Endothelial cell of umbilical vein (primary cell): ENCODE measurements at regions not wholly inside any gene's neighbourhood (a gene's known extent, or its start where the extent isn't known, plus 50 kb on each side); places are given as distances from the start of the nearest gene placed in this dataset.
"Not testable (repeated sequence)": the region's sequence is repeated elsewhere in the genome, so short reads cannot be mapped to it uniquely, and the experiment has no call there.

Experiments
- EZH2 ChIP-seq: IDR thresholded peaks from 2 replicates; pipeline ENCODE4 v1.6.1; 2012; ENCODE audit warnings: borderline replicate concordance, low read depth, mild to moderate bottlenecking, moderate library complexity, low read length, inconsistent platforms; ENCODE audit not compliant: severe bottlenecking
- POLR2A ChIP-seq: IDR thresholded peaks from 2 replicates; pipeline ENCODE4 v1.6.1; 2012; ENCODE audit warnings: low read depth, mild to moderate bottlenecking, control low read depth, low read length
- TF ChIP-seq, protein P1 (sequence below), 2 donors: IDR thresholded peaks; 1 replicate in 1 of 2; 2 replicates in 1 of 2; pipeline ENCODE4 v1.5.1; 2011; ENCODE audit warnings: low read length in 2 of 2, mild to moderate bottlenecking in 2 of 2, moderate library complexity in 2 of 2, control low read depth in 1 of 2, inconsistent platforms in 1 of 2, low read depth in 1 of 2; ENCODE audit not compliant: insufficient read depth in 1 of 2; ENCODE audit errors: extremely low read depth in 1 of 2

DNA sequence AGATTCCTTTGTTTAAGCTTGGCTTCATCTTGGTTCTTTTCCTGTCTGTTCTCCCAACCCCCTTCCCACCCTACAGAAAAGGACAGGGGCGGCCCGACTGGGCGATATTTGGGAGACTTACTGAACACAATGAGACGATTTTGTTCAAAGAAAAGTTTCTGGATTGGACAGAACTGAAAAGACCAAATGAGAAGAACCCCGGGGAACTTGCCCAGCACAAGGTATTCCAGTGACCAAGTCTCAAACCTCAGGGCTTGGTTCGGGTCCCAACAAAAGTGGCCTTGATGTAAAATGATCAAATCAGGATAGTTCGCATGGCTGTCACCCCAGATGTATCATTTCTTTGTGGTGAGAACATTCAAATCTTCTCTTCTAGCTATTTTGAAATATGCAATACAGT is 73.9 kb upstream of the LYZL2 start:
- TF ChIP-seq, protein P1, sequence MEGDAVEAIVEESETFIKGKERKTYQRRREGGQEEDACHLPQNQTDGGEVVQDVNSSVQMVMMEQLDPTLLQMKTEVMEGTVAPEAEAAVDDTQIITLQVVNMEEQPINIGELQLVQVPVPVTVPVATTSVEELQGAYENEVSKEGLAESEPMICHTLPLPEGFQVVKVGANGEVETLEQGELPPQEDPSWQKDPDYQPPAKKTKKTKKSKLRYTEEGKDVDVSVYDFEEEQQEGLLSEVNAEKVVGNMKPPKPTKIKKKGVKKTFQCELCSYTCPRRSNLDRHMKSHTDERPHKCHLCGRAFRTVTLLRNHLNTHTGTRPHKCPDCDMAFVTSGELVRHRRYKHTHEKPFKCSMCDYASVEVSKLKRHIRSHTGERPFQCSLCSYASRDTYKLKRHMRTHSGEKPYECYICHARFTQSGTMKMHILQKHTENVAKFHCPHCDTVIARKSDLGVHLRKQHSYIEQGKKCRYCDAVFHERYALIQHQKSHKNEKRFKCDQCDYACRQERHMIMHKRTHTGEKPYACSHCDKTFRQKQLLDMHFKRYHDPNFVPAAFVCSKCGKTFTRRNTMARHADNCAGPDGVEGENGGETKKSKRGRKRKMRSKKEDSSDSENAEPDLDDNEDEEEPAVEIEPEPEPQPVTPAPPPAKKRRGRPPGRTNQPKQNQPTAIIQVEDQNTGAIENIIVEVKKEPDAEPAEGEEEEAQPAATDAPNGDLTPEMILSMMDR (IDR thresholded peaks at IDR 0.05; ENCODE audit: extremely low read depth in 1 of 2, insufficient read depth in 1 of 2, low read depth in 1 of 2, low read length in 2 of 2): not testable (repeated sequence)
- not testable (repeated sequence) for TF ChIP-seq POLR2A, EZH2
